MM.1S (cell line): ENCODE measurements at regions not wholly inside any gene's neighbourhood (a gene's known extent, or its start where the extent isn't known, plus 50 kb on each side); places are given as distances from the start of the nearest gene placed in this dataset.

Source experiments
- EZH2 ChIP-seq: fragments of 300-600 bp; sonication (generic); optimal IDR thresholded peaks from 2 replicates; pipeline ENCODE3; 2017; ENCODE audit warnings: low read depth, mild to moderate bottlenecking, antibody characterized with exemption, low read length, mixed read lengths
- EZH2phosphoT487 ChIP-seq: fragments of 300-600 bp; sonication (generic); IDR thresholded peaks from 2 replicates; pipeline ENCODE4 v1.6.1; 2018; ENCODE audit warnings: antibody characterized with exemption, low read length
- TF ChIP-seq, protein P1 (sequence below): fragments of 300-600 bp; sonication (generic); IDR thresholded peaks from 2 replicates; pipeline ENCODE4 v1.5.1; 2016; ENCODE audit warnings: antibody characterized with exemption, low read length, mixed read lengths

DNA sequence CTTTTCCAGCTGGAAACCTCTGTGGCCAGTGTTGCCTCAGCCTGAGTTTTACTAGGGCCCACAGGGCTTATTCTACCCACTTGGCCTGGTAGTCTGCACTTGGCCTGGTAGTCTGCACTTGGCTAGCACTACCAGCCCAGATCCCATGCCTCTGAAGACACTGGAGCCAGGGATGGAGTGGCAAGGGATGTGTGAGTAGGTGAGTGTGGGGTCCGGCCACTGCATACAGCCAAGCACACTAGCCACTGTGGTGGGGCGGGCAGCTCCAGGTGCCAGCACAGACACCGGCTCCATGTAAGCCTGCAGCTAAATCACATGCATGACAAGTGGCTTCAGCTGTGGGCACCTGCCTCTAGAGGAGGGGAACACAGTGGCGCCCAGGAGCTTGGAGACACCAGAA lies 63.4 kb upstream of the NAV3 start:
- TF ChIP-seq EZH2 (no peak), EZH2phosphoT487 (no peak)
- TF ChIP-seq, protein P1, sequence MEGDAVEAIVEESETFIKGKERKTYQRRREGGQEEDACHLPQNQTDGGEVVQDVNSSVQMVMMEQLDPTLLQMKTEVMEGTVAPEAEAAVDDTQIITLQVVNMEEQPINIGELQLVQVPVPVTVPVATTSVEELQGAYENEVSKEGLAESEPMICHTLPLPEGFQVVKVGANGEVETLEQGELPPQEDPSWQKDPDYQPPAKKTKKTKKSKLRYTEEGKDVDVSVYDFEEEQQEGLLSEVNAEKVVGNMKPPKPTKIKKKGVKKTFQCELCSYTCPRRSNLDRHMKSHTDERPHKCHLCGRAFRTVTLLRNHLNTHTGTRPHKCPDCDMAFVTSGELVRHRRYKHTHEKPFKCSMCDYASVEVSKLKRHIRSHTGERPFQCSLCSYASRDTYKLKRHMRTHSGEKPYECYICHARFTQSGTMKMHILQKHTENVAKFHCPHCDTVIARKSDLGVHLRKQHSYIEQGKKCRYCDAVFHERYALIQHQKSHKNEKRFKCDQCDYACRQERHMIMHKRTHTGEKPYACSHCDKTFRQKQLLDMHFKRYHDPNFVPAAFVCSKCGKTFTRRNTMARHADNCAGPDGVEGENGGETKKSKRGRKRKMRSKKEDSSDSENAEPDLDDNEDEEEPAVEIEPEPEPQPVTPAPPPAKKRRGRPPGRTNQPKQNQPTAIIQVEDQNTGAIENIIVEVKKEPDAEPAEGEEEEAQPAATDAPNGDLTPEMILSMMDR = no peak
